Glomerular endothelial cell (primary cell): ENCODE measurements at regions not wholly inside any gene's neighbourhood (a gene's known extent, or its start where the extent isn't known, plus 50 kb on each side); places are given as distances from the start of the nearest gene placed in this dataset.
"Not testable (repeated sequence)": the region's sequence is repeated elsewhere in the genome, so short reads cannot be mapped to it uniquely, and the experiment has no call there.

ENCODE experiments used
- DNase-seq: peaks from one replicate; pipeline ENCODE4 v3.0.0-alpha.2; 2011; ENCODE audit warnings: low read depth, low spot score; ENCODE audit errors: extremely low read depth

DNA sequence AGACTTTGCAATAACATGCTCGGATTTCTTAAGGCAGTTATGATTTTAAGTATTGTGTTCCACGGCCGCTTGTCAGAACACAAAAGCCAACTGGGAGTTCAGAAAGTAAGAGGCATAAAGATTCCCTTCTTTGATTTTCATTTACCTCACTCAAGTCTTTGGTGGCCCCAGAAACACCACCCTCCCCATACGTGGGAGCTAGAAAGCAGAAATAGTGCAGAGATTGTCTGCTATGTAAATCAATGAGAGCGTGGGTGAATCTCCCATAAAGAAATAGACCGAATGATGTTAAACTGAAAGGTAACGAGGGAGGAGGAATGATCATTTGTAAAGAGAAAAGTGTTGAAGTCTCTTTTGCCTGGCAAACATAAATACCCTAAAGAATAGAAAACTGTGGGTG is 322.1 kb upstream of the ETAA1 start:
- no peak for DNase-seq

DNA sequence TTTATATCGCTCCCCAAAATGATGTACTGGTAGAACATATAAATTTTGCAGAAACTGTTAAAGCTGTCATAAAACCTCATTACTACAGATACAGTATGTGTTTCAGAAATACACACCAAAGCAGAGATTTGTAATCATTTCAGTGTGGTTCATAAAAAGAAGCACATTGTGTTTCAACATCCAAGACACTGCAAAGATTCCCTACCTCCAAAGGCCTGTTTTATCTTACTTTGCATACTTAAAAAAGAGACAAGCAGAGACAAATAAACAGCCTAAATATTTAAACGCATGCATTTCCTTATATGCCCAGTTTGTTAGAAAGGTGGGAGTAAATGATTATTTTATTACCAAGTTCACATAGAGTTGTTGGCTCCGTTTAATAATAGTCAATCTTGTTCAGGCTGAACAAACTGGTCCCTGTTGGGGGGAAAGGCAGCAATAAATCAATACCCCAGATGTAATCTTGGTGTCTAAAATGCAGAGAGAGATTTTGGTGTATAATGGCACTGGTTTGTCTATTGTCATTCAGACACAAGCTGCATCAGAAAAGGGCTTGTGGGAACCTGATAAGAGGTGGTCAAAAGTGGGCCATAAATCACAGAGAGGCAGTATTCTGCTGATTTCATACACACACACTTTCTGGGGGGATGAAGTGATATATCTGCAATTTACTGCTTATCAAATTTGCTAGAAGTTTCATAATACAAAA is 321.4 kb upstream of the ETAA1 start:
- no peak for DNase-seq

DNA sequence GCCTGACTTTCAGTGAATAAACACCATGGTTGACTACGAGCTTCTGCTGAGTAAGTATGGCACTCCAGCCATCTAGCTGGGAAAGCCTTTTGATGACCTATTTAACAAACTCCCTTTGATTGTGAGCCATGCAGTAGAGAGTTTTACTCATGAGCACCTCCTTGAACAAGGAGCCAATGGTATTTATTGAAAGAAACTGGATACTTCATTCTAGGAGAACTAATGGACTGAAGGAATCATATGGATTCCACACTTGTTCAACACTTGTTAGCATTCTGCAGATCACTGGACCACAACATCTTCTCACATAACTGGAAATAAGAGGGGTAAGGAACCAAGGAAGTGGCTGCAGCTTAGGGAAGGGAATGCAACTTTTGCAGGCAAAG is 320.9 kb upstream of the ETAA1 start:
- DNase-seq = no peak

DNA sequence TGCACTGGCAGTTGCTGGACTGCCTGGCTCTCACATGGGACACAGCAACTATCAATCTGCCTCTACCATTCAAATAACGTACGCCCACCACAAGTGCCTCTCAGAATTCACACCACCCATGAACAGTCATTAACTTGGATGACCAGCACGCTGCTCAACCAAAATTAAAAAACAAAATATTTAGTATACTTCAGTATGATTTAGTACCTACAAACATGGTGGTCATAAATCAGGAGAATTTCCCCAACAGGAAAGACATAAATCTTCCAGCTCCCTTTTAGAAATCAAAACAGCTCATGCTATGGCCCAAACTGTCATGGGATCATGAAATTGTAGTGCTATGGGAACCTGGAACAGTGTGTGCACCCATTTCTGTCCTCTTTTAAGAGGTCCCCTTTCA is 317.4 kb upstream of the ETAA1 start:
- no peak for DNase-seq

DNA sequence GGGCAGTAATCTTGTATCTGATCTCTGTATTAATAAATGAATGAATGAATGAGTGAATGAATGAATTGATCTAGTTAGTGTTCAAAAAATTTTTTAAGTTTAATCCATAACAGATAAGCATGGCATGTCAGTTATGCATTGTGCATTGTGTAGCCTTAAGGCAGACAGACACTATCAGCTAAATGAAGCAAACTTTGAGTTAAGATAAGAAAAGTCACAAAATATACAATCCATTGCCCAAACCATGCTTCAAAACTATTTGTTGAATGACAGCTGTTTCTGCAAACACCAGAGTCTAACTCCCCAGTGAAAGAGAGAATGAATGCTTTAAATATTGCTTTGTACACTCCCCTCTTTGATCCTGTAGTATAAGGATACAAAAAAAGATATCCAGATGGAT is 314.3 kb upstream of the ETAA1 start:
- no peak for DNase-seq

DNA sequence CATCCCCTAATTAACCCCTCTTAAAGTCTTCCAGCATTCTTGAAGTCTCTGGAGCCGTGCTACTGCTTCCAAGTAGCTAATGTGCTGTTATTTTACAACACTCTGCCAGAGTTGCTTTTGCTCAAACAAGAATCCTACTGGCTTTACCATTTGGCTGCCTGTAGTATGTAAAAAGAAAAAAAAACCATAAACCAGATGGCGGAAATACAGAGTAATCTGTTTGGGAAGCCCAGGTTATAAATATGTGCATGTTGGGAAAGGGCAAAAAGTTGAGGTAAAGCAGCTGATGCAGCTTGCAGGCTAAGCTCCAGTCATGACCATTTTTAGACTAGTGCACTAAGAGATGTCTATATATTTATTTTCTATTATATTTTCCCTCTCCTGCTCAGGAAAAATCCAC is 313.2 kb upstream of the ETAA1 start:
- DNase-seq = no peak

DNA sequence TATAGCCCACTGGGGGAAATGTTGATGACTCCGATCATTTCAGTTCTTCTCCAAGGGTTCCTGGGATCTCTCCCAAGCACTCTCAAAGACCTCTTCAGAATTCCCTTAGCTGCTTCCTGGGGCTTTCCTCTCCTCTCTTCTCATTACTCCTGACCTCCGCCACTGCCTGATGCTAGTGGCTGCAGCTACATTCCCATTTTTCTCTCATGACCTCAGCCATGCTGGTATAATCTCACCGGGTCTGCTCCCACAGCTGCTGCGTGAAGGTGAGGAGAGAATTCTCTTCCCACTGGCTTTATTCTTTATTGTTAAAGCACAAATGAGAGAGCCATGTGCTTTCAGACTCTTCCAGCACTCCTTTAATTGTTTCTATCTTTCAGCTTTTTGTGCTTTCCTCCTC is 312.0 kb upstream of the ETAA1 start:
- no peak for DNase-seq

DNA sequence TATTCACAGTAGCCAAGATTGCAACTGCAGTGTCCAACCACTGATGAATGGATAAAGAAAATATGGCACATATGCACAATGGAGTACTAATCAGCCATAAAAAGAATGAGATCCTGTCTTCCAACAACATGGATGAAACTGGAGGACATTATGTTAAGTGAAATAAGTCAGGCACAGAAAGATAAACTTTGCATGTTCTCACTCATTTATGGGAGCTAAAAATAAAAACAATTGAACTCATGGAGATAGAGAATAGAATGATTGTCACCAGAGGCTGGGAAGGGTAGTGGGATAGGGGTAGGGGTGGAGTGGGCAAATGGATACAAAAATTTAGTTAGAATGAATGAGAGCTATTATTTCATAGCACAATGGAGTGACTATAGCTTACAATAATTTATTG is 305.5 kb upstream of the ETAA1 start:
- no peak for DNase-seq

DNA sequence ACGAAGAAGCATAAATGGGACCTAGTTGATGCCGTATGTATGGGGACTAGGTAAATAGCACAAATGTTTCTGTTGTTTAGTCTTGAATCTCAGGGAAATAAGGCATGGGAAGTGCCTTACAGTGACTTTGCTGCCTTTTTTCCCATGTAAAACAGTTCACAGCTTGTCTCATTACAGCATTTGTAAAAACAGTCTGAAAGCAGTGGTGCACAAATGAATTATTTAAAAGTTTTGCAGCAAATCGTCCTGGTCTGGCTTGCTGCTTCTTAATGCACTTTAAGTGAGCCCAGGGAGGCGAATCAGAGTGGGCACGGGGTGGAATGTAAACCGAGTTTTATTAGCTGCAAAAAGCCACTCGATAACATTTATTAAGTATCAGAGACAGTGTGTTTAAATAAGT is 302.0 kb upstream of the ETAA1 start:
- no peak for DNase-seq

DNA sequence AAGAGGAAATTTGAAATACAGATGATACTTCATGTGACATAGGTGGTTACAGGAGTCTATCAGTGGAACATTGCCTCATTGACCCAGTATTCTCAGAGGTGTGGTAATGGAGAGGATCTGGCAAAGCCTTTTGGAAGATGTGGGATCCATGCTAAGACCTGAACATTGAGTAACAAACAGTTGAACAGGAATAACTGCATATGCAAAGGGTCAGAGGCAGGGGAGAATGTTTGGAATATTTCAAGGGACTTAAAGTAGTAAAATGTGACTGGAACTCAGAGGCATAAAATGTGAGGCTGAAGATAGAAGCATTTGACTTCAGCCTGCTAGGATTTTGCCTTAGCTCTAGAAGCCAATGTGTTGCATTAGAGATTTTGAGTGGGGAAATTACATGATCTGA is 300.2 kb upstream of the ETAA1 start:
- no peak for DNase-seq

DNA sequence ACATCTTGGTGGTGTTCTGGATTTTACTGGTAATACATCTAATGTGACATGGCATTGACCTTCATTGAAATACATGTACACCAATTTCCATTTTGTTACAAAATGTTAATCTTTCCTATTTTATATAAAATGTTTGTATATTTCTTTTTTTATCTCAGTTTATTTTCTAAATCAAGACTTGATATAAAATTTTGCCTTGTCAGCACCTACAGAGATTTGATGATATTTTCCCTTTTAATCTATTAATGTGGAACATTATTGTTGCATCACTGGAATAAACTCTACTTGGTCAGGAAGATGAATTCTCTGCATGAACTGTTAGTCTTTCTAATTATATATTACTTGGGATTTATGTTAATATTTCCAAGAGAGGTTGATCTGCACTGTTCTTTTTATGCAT is 294.0 kb upstream of the ETAA1 start:
- DNase-seq = no peak

DNA sequence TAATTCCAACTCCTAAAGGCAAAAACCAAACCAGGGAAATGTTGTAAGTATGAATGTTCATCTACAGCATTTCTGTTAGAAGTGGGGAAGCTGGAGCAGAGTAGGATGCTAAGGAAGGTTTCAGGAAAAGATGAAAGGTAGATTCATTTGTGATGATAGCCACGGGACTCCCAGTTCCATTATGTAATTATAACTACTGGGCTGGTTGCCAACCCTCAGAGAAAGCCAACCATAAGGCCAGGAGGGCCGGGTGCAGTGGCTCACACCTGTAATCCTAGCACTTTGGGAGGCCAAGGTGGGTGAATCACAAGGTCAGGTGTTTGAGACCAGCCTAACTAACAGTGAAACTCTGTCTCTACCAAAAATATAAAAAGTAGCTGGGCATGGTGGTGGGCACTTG is 288.9 kb upstream of the ETAA1 start:
- no peak for DNase-seq

DNA sequence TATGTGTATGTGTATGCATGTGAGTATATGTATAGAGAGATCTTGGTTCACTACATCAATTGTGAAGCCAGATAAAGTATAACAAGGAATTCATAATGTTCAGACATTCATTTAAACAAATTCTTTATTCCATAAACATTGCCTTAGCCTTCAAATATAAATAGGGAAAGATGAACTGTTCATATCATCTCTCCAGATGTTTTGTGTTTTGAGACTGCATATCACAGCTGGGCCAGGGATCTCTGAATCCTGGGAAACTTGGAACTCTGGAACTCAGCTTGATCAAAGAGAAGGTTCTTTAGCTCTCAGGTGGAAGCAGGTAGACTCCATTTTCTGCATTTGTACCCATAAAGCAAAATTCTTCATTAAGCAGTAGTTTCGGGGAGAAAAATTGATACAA is 272.6 kb upstream of the ETAA1 start:
- DNase-seq = no peak

DNA sequence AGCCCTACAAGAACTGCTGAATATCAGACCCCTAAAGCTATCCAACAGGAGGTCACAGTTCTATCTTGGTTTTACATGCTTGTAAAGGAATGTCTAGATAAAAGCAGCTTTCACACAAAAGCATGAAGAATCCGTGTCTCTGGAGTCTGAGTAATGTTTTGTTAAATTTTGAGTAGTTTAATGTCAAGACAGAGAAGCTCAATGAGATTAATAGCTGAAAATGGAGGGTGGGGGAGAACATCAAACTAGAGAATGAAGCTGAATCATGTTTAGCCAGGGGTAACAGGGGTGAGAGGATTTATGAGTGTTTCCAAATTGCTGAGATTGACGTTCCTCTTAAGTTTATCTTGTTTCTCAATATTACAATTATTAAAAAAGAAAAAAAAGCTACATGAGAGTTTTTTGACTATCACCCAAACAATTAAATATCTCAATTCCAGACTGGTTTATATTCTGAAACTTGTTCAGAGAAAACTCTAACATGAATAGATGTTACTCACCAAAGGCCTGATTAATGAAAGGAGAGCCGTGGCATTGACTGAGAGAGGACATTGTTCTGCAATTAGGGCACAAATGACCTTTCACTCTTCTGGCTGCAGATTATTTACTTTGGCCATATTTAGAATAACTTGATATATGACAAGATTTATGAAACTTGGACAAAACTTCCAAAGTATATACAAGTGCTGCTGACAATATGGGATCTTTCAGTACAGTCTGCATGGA is 266.4 kb upstream of the ETAA1 start:
- peak; percentile 10 for DNase-seq

DNA sequence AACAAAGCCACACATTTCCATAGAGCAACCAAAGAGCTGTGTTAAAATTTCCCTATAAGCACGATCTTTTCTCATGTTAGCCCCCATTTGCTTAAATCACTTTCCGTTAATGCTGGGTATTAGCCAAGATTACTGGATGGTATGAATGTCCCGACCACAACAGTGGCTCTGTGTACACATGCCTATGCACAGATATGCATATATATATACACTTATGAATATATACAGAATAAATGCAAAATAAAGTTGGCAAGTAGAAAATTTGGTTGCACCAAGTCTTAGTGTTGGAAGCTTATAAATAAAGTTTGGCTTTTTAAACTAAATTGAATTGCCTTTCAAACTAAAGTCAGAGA is 265.9 kb upstream of the ETAA1 start:
- no peak for DNase-seq

DNA sequence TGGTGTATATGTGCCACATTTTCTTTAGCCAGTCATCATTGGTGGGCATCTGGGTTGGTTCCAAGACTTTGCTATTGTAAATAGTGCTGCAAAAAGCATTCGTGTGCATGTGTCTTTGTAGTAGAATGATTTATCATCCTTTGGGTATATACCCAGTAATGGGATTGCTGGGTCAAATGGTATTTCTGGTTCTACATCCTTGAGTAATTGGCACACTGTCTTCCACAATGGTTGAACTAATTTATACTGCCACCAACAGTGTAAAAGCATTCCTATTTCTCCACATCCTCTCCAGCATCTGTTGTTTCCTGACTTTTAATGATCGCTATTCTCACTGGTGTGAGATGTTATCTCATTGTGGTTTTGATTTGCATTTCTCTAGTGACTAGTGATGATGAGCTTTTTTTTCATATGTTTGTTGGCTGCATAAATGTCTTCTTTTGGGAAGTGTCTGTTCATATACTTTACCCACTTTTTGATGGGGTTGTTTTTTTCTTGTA is 264.6 kb upstream of the ETAA1 start:
- not testable (repeated sequence) for DNase-seq

DNA sequence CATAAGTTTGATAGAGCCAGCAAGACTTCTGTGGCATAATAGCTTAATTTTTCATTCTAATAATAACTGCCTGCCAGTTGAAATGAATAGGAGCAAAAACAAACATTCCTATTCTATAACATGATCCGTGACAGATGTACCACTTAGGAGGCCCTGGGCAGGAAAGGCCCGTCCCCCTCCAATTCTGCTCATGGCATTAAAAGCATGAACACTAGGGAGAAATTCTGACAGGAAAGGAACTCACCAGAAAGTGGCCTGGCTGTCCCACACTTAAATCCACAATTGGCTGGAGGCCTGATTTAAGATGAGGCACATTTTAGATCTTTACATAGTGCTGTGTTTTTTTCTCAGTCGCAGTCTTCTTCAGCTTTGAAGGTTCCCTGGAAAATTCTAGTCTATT is 261.9 kb upstream of the ETAA1 start:
- DNase-seq = no peak

DNA sequence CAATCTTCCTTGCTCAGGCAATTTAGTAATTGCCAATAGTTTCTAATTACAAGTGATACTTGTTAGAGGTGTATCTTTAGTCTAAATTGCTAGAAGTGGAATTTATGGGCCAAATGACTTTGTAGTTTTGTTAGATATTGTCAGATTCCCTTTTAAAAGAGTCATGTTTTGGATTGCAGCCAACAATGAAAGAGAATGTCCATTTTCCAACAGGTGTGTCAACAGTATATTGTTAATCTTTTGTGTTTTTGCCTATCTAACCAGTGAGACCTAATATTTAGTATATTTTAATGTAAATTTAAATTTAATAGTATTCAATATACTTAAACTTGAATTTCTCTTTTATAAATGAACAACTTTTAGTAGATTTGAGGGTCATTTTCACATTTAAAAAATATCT is 259.4 kb upstream of the ETAA1 start:
- no peak for DNase-seq

DNA sequence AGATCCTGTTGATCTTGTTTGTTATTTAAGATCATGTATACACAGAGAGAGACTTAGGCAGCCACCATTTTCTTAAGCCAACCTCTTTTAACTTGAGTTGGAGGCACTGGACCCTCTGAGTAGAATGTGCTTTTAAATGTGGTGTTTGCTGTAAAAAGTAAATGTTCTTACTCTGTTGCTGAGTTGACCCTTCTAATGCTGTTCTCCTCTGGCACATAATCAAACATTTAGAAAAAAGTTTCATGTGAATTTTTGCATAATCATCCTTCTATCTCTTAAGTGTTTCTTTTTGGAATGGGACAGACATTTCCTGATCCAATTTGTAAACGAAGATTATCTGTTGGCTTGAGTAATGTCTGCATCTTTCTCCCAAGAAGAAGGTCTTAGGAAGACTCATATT is 255.1 kb upstream of the ETAA1 start:
- DNase-seq = no peak

DNA sequence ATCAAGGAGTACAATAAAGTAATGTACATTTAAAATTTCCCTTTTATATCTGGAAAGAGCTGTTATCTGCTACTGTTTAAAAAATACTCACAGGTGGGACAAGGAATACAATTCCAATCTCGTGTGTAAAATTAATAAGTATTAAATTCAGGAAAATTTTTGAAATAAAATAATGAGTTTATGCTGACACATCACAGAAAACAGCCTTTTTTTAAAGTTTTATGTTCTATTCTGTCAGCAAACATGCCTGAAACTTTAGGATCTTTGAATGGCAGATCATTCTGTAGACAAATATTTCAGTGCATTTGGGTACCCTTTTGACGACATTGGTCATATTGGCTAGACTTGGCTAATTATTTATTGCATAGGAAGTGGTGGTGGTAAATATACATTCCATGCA is 254.4 kb upstream of the ETAA1 start:
- no peak for DNase-seq

DNA sequence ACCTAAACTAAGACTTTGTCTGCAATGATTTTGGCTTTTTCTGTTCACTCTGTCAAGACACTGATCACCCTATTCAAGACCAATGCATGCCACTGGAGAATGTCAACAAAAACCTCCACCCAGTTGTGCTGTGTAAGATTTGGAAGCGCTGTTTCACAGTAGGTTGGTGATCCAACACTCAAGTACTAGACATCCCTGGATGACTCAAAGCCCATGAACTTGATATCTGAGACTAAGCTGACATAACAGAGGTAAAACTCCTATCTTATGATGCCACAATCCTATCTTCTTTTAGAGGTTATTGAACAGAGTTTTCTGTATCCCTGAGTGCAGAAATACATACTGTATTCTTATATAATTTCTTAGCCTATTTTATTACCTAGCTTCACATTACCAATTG is 251.3 kb upstream of the ETAA1 start:
- DNase-seq = no peak

DNA sequence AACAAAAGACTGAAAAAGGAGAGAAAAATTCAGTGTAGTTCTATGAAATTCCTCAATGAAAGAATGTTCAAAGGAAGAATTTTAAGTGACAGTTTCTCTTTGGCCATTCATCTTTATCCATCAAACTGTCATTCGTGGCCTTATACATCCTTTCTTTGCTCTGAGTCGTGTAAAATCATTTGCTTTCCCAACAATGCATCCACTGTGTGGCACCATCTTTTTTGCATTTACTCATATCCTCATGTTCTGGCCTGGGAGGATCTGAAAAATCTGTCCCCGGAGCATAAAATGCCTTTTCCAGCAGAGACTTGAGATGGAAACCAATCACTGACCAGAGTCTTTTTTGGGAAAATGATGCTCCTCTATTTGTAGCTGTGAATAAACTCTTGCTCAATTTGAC is 240.3 kb upstream of the ETAA1 start:
- no peak for DNase-seq

DNA sequence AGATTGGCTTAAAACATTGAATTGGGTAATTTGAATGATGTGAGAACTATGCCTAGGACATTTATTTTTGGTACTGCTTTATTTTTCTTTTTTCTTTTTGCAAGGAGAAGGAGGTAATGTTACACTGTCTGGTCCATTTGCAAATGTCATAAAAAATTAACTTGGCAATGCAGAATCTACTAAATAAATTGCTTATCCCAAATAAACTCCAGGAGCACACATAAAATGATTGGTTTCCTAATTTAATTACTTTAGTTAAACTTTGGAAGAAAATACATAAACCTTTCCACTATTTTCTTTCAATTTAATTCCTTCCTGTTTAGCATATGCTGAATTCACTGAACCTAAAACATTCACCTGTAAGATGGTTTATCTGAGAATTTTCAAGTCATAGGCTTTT is 238.4 kb upstream of the ETAA1 start:
- DNase-seq = no peak
